ENCODE measurements at regions not wholly inside any gene's neighbourhood (a gene's known extent, or its start where the extent isn't known, plus 50 kb on each side); places are given as distances from the start of the nearest gene placed in this dataset.
"Not testable (repeated sequence)": the region's sequence is repeated elsewhere in the genome, so short reads cannot be mapped to it uniquely, and the experiment has no call there.

- no peak for DNase-seq (ENCODE audit: low read depth)
These were observed 502.2 kb upstream of the PHF14 start for GRCh38 chr7:10471280-10472058.

GRCh38 chr7:10472115-10472514, 501.6 kb upstream of the PHF14 start:
- DNase-seq (ENCODE audit: low read depth), result no peak

DNA sequence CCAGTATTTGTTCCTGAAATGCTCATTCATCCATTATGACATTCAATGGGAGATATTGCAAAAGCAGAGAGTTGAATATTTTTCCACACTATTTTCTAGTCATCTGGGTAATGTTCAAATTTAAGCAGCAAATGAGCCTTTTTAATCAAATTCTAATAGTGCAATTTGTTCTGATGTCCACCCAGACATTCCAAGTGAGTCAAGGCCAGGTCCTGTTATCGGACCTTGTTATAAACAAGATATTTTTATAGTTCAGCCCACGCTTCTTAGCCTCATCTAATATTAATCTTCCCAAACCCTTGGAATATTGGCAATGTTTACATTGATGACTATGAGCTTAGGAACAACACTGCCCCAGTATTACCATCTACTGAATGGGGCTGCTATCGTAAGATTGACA, 500.1 kb upstream of the PHF14 start:
- no peak for DNase-seq (ENCODE audit: low read depth)

GRCh38 chr7:10474048-10474447, 499.6 kb upstream of the PHF14 start:
- DNase-seq (ENCODE audit: low read depth), result no peak

GRCh38 chr7:10475940-10476641, 497.6 kb upstream of the PHF14 start:
- no peak for DNase-seq (ENCODE audit: low read depth)

DNA sequence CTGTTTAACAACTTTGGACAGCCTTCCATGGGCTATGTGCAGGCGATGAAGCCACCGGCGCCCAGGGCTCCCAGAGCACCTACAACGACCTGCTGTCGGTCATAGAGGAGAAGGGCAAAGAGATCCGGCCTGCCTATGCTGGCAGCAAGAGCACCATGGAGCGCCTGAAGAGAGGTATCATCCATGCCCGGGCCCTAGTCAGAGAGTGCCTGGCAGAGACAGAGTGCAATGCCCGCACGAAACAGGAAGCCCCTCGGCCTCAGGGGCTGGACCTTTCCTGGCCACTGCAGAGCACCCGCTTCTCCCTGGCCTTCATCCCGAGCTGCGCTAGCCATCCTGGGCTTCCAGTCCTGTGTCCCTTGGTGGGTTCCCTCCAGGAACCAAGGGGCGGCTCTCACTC, 497.0 kb upstream of the PHF14 start:
- no peak for DNase-seq (ENCODE audit: low read depth)

DNA sequence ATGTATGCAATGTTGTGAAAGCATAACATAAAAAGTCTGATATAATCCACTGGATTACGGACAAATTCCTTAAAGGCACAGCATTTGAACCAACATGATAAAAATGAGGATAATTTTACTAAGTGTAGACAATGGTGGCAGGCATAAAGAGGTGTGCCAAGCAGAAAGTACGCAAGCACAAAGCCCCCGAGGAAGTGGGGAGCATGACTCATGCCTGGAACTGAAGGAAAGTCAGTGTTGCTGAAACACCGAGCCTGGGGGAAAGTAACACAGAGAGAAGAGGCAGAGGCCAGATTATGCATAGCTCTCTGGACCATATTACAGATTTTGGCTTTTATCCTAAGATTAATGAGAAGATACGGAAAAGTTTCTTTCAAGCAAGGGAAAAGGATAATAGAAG, 490.0 kb upstream of the PHF14 start:
- DNase-seq (ENCODE audit: low read depth), result no peak

- no peak for DNase-seq (ENCODE audit: low read depth)
These were observed 488.9 kb upstream of the PHF14 start for GRCh38 chr7:10484767-10485166.

DNA sequence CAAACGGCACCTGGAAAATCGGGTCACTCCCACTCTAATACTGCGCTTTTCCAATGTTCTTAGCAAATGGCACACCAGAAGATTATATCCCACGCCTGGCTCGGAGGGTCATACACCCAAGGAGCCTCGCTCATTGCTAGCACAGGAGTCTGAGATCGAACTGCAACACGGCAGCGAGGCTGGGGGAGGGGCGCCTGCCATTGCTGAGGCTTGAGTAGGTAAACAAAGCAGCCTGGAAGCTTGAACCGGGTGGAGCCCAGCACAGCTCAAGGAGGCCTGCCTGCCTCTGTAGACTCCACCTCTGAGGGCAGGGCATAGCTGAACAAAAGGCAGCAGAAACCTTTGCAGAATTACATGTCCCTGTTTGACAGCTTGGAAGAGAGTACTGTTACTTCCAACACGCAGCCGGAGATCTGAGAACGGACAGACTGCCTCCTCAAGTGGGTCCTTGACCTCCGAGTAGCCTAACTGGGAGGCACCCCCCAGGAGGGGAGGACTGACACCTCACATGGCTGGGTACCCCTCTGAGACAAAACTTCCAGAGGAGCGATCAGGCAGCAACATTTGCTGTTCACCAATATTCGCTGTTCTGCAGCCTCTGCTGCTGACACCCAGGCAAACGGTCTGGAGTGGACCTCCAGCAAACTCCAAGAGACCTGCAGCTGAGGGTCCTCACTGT, 472.3 kb upstream of the PHF14 start:
- not testable (repeated sequence) for DNase-seq (ENCODE audit: low read depth)

DNA sequence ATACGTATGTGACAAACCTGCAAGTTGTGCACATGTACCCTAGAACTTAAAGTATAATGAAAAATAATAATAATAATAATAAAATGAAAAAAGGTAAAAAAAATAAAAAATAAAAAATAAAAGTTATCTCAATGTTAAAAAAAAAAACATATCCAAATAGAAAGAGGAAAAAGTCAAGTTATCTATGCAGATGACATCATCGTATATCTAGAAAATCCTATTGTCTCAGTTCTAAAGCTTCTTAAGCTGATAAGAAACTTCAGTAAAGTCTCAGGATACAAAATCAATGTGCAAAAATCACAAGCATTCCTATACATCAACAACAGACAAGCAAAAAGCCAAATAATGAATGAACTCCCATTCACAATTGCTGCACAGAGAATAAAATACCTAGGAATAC, 466.6 kb upstream of the PHF14 start:
- DNase-seq (ENCODE audit: low read depth), result no peak

- no peak for DNase-seq (ENCODE audit: low read depth)
These were observed 452.4 kb upstream of the PHF14 start for GRCh38 chr7:10521306-10521705.

GRCh38 chr7:10533429-10533828, 440.2 kb upstream of the PHF14 start:
- DNase-seq (ENCODE audit: low read depth), result not testable (repeated sequence)

GRCh38 chr7:10536561-10536960, 437.1 kb upstream of the PHF14 start:
- DNase-seq (ENCODE audit: low read depth), result no peak

DNA sequence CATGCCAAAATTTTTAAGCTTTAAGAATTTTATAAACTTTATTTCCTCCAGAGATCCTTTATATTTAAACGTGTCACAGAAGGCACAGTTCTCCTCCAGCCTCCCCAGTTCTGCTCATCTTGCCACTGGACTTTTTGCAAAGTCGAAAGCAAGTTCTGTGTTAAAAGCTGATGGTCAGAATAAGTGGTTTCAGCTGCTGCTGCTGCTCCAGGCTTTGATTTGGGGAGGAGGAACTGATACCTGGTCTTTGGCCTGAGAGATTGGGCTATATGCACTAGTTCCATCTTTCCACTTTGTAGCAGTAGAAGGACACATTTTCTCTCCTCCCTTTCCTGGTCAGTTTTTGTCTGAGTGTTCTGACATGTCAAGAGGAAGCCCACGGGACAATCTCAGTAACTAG, 435.9 kb upstream of the PHF14 start:
- DNase-seq (ENCODE audit: low read depth), result no peak

DNA sequence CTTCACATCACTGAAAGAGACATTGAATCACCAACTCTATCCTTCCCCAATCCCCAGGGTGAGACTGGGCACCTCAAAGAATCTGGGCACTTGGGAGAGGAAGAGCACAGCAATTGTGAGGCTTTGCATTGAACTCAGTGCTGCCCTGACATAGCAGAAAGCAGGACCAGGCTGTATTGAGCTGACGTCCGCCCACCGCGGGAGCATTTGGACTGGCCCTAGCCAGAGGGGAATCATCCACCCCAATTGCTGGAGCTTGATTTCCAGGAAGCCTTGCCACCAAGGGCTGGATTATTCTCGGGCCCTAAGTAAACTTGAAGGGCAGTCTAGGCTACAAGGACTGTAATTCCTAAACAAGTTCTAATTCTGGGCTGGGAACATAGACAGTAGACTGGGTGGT, 416.3 kb upstream of the PHF14 start:
- DNase-seq (ENCODE audit: low read depth), result no peak

- DNase-seq (ENCODE audit: low read depth), result no peak
These were observed 413.2 kb upstream of the PHF14 start for GRCh38 chr7:10560497-10560896.

- DNase-seq (ENCODE audit: low read depth), result no peak
These were observed 404.8 kb upstream of the PHF14 start for GRCh38 chr7:10568891-10569290.

DNA sequence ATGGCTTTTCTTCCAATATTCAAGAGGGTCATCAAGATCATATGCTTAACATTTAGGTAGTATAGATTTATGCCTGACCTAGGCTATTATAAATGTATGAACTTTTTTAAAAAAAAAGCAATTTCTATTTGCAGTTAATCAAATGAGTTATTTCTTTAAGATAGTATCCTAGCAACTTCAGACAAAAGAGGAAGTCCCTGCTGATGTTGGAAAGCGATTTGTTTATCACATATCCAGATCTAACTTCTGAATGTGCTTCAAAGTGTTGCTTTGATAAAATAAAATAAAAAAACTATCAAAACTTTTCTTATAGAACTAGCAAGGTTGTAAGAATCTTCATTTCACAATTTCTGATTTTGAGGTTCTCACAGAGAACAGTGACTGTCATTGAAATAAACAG, 401.9 kb upstream of the PHF14 start:
- no peak for DNase-seq (ENCODE audit: low read depth)

DNA sequence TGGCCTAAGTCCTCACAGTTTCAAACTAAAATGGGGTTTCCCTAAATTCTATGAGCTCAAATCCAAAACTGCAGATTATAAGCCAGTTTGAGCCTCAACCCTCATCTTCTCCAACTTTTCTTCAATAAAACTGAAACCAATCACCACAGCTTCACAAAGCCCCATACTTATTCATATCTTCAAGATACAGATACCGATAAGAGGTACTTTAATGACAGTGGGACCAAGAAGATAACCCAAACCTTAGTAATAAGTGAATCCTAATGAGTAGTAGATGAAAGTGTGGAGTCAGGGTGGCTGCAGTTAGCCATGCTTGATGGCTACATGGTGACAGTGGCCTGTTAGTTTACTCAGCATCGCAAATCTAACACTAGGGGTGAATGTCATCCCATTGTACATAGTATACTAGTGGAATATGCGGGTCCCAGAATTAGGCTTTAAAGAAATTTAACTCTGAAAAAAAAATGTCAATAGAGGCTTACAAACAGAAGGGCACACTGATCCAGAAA, 395.8 kb upstream of the PHF14 start:
- DNase-seq (ENCODE audit: low read depth), result no peak

GRCh38 chr7:10579561-10579960, 394.1 kb upstream of the PHF14 start:
- no peak for DNase-seq (ENCODE audit: low read depth)

GRCh38 chr7:10584886-10585285, 388.8 kb upstream of the PHF14 start:
- no peak for DNase-seq (ENCODE audit: low read depth)

DNA sequence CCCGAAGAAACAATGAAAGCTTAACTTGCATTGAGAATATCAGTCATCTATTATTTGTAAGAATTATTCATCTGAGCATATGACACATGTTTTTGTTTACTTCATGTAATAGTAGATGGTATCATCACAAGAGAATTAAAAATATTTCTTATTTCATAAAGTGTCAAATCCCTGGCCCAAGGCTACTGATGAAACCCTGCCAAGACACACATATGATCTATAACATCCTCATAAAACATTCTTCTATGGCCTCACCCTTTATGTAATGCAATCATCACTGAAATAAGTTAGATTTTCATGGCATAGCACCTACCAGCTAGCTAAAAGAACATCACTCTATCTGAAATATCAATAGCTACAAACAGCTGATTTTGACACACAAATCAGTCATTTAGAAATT, 385.6 kb upstream of the PHF14 start:
- no peak for DNase-seq (ENCODE audit: low read depth)

- no peak for DNase-seq (ENCODE audit: low read depth)
These were observed 381.1 kb upstream of the PHF14 start for GRCh38 chr7:10592604-10593003.

All from activated T-cell treated with anti-CD3 and anti-CD28 coated beads for 1 hour (primary cell).